GM18858 (cell line): ENCODE measurements at regions not wholly inside any gene's neighbourhood (a gene's known extent, or its start where the extent isn't known, plus 50 kb on each side); places are given as distances from the start of the nearest gene placed in this dataset.
"Not testable (repeated sequence)": the region's sequence is repeated elsewhere in the genome, so short reads cannot be mapped to it uniquely, and the experiment has no call there.

Source experiments
- ATAC-seq: cut with Tn5 transposase; IDR thresholded peaks from one replicate; pipeline ENCODE4 v1.9.1; 2021; ENCODE audit not compliant: unreplicated experiment

DNA sequence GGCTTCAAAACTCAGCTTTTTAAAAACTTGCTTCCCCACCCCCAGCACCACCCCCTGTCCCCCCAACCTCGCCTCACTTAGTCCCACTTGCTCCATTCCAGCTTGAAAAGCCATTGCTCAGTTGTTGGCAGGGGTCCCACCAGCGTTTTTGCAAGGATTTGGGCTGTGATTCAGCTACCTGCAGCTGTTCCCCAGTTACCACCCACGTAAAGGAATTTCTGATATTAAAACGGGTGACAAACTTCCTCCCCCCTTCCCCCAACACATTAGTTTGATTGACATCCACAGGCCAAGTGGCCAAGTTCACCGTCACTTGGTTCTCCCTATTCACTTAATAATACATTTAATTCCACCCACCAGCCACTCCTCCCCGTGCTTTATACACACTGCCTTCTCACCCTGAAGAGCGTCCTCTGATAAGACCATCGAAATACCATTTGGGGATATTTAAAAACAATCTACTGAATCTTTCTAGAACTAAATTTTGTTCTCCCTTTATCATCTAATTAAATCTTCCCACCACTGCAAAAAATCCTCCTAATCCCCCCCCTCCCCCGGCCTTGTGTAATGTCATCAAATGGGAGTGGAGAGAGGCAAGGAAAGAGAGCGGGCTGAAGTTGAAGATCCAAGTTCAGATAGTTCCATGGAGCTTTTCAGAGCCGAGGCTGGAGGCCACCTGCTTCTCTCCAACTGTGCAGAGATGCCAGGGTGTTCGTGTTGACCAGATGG is 55.1 kb downstream of the SOX9 start:
- ATAC-seq = no peak

DNA sequence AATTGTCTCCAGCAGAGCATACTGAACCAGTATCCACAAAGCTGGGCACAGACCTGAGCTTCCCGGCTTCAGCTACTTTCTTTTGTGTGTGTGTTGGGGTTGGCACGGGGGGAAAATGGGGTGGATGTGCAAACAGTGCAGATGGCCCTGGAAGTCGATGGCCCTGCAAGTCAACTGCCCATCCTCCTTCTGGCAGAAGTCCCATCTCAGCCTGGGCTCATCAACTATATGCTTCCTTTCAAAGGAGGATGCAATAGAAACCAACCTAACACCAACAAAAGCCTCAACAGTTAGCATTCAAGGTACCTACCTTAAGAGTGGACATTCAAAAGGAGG is 55.7 kb downstream of the SOX9 start:
- ATAC-seq = no peak

DNA sequence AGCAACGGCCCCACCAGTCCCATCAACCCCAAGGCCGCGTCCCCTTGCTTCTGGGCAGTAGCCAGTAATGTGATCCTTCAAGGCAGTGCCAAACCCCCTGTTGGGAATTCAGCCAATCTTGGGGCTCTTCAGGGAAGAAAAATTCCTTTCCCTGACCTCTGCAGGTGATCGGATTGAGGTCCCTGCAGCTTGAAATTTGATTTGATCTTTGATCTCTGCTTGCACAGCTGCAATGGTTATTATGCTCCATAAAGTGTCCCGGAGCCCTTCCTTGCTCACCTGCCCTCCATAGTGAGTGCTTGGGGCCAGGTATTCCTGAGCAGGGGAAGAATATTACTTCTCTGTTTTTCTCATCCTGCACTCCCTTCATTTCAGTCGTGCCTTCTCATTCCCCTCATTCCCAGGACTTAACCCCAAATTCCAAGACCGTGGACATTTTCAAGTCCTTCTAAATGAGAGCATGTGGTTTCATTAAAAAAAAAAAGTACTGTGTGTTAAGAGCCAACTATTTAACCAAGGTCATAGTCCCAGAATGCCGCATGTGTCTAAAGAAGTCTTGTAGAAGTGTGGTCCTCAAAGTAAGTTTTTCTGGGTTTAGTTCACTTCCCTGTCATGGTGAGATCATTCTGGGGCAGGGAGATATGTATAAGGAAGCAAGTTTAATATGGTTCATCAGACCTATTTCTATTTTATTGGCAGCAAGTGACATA is 56.3 kb downstream of the SOX9 start:
- ATAC-seq = no peak

DNA sequence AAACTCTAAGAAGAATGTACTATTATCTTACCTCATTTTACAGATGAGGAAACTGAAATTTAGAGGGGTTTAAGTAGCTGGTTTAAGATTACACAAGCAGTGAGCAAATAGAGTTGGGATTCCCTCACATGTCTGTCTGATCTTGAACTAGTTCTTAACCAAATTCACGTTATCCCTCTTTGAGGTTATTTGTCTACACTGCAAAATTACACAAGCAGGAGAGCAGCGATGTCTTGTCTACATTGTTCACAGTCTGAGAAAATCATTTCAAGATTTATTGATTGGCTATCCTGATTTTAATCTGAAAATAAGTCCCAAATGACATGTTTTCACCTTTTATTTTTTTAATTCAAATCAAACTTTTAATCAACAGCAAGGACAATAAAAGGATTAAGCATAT is 56.9 kb downstream of the SOX9 start:
- no peak for ATAC-seq

DNA sequence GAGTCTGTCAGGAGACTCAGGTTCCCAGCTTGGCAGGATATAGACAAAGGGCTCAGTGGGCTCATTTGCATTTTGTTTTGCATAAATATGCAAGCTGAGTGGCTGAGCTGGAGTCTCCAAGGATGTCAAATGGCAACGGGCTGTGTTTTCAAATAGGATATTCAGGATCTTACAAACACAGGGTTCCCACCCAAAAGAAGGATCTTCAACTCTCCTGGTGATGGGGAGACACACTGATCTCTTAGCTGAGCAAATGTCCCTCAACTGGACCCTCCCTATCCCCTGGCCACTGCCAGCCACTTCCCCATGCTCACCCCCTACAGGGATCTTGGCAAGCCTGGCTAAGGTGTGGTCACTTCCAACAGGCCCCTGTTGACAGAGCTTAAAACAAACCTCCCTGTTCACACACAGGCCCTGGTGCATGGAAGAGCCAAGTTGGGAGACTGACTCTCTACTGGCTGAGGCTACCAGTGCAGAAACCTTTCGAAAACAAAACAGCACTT is 61.6 kb downstream of the SOX9 start:
- ATAC-seq = no peak

DNA sequence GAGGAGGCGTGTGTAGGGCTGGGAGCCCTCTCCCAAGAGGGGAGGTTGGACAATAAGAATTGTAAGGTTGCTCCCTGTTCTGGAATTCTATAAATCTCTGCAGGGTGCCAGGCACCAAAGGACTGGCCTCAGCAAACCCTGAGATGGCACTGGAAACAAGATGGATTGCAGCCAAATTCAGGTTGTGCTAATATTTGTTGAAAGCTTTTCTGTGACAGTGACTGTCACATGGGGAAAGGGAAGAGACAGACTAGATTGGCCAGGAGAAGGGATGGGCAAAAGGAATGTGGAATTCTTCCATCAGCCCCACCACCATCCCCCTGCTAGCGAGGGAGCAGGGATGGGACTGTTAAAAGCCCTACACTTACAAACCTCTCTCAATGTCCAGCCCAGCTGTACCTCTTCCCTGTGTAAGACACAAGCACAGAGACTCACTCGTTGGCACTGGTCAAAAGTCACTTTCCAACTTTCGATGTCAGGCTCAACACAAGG is 62.4 kb downstream of the SOX9 start:
- ATAC-seq = no peak

DNA sequence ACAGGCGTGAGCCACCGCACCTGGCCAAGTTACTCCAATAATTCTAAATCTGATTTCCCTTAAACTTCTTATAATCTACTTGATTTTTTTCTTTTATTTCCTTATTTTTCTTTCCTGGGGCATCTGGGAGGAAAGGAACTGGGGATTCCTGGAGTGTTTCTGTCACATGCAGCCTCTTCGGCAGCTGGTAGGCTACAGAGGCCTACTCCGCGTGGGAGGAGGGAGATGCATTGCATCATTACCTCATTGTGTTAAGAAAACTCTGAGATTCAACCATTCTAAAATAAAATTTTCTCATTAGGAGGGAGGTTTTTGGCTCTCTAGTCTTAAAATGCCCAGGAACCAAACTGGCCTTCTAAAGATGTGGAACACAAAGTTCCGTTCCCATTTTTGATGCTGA is 64.0 kb downstream of the SOX9 start:
- no peak for ATAC-seq

DNA sequence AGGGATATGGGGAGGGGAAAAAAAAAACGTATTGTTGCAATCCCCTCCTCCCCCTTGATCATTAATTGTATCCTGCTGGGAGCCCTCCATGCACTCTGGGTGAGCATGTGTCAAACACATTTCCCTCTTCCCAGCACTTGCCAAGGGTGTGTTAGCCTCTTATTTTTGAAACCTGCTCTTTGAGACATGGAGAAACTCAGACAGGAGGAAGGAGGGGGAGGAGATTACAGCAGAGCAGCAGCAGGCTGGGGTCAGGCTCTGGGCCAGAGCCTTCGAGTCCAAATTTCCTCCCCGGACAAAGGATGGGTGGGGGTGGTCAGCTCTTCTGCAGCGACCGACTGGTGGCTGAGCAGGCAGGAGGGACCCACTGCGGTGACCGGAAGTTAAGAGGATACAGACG is 64.7 kb downstream of the SOX9 start:
- no peak for ATAC-seq

DNA sequence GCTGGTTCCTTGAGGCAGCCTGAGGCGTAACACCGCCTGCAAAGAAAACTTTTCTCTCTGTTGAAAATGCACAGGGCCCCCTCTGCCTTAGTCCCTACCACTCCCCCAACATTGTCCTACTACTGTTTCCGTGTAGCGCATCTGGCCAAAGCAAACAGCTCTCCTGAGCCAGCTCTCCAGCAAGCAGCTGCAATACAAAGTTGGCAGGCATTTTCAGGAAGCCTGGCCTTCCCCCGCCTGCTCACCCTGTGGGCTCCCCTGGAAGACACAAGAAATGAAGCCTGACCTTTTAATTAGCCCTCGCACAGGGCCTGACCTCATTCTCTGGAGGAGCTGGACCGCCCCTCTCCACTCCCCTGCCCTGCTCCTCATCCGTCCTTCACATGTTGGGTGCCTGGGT is 66.7 kb downstream of the SOX9 start:
- ATAC-seq = no peak

DNA sequence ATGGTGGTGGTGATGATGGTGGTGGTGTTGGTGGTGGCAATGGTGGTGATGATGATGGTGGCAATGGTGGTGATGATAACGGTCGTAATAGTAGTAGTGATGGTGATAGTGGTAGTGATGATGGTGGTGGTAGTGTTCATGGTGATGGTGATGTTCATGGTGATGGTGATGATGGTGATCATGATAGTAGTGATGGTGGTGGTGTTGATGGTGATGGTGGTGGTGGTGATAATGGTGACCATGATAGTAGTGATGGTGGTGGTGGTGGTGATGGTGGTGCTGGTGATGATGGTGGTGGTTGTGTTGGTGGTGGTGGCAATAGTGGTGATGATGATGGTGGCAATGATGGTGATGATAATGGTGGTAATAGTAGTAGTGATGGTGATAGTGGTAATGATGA is 68.0 kb downstream of the SOX9 start:
- no peak for ATAC-seq

DNA sequence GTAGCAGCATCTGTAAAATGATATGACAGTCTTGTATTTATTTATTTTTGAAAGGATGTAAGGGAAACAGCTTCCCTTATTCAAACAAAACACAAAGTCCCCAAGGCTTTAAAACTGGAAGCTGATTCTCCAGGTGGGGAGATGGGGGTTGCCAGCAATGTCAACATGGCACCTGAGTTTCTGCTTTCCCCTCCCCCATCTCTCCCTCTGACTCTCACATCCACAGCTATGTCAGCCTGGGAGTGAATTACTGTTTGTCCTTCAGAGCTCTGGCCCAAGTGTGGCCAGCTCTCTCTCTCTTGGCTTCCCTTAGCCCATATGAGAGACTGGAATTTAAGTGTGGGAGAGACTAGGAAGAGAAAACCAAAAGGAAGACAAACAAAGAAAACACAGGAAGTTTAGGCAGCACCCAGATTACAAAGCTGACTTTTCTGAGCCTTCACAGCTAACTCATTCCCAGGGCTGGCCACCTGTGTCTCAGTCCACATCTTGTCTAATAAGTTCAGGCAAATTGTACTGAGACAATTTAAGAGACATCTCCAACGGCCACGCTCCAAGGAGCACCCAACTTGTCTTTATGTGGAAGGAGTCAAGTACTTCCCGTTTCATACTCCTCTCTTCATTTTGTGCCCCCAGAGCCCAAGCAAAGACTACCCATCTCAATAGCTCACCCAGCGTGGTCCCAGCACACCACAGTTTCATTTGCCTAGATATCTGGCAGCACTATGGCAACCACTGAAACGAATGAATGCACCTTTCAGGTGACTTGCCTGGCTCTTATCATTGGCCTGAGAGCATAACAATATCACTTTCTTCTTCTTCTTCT is 69.2 kb downstream of the SOX9 start:
- ATAC-seq = no peak

DNA sequence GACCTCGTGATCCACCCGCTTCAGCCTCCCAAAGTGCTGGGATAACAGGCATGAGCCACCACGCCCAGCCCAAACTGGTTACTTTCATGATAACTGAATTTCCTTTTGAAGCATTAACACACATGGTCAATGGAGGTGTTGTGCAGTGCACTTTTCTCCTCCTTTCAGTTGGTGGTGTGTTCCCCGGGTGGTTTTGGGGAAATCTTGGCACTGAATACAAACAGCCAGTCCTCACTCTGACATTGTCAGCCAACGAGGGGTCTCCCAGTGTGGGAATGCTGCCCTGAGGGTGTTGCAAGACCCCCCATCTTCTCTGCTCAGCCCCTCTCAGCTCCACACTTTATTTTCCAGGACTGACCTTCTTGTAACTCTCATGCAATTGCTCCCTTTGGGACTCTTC is 70.5 kb downstream of the SOX9 start:
- ATAC-seq = no peak

DNA sequence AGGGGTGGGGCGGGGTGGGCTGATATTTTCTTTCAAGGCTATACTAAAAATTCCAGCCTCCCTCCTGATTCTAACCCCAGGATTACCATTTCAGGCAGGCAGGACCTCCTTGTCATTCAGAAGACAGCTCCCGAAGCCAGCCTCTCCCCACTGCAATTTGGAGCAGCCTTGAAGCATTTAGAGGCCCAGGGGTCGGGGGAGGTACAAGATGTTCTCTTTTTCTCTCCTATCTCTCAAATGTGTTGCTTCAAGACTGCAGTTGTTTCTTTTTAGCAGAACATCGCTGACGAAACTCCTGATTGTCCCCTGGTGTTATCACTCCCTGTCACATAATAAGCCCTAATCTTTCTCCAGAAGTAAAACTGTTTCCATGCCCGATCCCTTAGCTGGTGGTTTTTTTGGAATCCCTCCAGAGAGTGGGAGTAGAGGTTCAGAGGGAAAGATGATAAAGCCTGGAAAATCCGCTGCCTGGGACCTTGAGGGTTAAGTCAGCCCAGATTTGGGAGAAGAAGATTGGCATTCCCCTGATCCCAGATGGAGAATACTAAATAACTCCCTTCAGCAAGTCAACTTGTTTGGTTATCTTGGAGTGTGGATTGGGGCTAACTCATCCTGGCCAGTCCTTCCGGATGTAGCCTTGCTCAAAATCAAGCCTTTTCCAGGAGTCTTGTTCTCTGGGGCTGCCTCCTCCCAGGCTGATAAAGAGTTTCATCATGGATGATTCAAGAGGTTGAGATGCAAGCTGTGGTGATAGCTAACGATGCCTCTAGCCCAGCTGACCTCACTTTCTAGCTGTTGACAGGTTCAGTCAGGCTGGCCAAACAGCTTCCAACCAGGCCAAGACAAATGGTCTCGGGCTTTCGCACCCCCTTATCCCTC is 71.3 kb downstream of the SOX9 start:
- no peak for ATAC-seq

DNA sequence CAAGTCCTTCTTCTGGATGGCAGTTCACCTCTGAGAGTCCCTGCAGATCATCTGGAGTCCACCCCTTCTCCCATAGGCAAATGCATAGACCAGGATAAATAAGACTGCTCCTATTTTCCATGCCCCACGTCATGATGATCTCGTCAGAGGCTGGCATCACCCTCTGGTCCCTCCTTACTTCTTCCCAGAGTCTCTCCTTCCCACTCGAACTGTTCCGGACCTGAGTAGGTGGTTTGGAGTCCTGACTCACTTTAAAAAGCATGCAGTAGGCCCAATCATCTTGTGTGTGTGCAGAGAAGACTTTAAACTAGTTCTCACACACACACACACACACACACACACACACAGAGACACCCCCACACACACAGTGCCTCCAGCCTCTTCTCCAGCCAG is 72.0 kb downstream of the SOX9 start:
- ATAC-seq = no peak

DNA sequence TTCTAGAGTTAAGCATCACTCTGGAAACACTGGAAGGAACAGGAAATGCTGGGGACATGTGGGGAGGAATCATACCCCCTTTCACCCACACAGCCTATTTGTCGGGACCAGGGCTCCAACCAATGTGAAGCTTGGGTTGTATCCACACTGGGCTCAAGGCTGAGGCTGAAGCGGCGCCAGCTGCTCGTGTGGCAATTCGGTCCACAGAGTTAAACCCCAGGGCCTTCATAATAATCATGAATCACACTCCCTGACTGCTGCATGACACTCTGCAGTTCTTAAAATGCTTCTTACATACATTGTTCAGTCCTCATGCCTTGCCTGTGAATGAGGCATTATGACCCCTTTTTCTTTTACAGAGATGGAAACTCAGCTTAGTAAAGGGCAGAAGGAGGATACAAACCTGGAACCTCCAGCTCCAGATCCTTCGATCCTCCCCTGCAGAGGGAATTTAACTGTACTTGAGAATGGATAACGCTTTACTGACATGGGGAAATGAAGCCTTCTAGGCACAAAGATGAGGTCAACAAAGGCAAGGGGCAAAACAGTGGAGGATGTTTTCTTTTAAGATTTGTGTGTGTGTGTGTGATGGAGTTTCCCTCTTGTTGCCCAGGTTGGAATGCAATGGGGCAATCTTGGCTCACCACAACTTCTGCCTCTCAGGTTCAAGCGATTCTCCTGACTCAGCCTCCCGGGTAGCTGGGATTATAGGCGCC is 72.7 kb downstream of the SOX9 start:
- no peak for ATAC-seq

DNA sequence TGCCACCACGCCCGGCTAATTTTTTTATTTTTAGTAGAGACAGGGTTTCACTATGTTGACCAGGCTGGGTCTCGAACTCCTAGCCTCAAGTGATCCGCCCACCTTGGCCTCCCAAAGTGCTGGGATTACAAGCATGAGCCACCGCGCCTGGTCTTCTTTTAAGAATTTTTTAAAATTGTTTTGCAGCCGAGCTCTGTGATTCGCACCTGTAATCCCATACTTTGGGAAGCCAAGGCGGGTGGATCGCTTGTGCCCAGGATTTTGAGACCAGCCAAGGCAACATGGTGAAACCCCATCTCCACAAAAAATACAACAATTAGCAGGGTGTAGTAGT is 73.3 kb downstream of the SOX9 start:
- not testable (repeated sequence) for ATAC-seq

DNA sequence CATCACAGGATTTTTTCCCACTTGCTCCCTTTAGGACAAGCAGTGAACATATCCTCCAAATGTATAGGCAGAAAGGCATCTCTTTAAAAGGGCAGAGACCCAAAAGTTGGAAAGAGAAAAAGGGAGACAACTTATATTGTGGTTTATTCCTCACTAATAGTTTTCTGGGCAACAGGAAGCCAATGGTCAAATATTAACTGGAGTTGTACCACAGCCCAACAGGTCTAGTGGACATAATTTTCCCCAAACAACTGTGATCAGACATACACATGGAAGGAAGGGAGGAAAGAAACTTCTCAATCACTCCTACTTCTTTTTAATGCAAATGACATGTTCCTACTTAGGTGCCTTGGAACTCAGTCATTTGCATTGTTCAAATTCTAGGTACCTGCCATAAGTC is 78.4 kb downstream of the SOX9 start:
- no peak for ATAC-seq

DNA sequence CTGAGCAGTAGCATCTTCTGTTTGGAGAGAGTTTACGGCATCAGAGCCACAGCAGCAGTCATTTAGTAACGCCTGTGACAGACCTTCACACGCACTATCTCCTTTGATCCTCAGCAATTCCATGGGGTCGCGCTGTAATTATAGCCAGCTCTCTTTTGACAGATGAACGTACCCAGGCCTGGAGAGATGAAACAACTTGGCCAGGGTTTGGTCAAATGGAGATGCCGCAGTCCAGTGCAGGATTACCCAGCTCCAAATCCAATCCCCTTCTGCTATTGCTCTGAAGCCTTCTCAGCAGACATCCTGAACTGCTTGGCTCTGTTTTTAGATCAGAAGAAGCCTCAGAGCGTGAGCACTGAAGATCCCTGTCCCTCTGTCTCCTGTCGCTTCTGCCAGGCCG is 83.9 kb downstream of the SOX9 start:
- no peak for ATAC-seq

DNA sequence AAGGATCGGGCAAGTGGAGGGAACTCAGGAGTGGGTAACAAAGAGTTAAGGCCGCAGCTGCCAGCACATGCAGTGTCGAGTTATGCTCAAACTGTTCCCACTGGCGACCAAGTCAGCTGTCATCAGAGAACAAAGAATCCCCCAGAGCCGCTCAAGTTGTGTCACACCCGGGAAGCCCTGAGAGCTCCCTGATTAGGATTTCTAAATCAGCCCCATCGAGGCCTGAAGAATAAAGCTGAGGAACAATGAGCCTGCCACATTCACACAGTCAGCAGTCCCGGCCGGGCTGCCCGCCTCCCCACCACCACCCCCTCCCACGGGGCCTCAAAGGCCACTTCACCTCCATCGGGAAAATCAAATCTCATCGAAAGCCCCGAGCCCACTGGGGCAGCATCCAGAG is 84.5 kb downstream of the SOX9 start:
- no peak for ATAC-seq

DNA sequence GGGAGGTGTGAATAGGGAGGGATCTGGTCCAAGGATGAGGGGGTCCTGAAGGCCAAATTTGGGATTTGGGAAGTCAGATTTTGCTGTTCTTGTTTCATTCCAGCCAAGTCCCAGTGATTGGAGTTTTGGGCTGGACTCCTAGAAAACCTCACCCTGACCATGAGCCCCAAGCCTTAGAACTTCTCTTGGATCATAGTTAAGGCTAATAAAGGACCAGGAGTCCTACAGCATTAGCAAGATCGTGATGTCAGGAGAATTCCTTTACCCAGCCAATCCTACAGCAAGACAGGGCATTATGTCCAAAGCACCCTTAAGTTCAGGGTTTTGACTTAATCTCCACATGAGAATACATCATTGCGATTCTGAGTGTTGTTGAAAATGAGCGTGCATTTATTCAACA is 85.0 kb downstream of the SOX9 start:
- ATAC-seq = no peak
